ENCODE measurements at regions not wholly inside any gene's neighbourhood (a gene's known extent, or its start where the extent isn't known, plus 50 kb on each side); places are given as distances from the start of the nearest gene placed in this dataset.

DNA sequence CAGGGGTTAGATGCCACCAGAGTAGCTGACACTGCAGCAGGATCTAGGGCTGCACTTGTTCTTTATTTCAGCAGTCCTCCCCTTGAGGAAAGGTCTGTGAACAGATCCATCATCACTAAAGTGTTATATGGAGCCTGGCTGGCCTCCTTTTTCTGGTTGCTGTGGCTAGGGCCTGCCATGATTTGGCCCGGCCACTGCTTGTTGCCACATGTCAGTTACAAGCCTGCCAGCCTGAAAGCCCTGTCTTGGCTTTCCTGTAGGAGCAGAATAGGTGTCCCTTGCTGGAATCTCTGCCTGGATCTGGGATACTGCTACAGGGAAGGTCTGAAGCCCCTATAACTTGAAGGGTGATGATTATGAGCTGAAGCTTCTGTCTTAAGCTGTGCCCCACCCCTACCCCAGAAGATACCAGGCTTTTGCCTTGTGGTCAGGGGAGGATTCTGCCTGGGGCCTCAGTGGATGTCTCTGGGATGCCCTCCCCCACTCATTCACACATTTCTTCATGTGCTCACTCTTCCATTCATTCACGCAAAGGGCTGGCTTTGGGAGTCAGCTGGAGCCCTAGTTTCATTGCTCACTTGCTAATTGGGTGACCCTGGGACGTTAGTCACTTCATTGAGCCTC lies 64.7 kb downstream of the NDUFS5 start:
- DNase-seq (ENCODE audit: low read depth, low spot score): no peak
- no TSS peak for BruUV-seq (replicated peaks)

DNA sequence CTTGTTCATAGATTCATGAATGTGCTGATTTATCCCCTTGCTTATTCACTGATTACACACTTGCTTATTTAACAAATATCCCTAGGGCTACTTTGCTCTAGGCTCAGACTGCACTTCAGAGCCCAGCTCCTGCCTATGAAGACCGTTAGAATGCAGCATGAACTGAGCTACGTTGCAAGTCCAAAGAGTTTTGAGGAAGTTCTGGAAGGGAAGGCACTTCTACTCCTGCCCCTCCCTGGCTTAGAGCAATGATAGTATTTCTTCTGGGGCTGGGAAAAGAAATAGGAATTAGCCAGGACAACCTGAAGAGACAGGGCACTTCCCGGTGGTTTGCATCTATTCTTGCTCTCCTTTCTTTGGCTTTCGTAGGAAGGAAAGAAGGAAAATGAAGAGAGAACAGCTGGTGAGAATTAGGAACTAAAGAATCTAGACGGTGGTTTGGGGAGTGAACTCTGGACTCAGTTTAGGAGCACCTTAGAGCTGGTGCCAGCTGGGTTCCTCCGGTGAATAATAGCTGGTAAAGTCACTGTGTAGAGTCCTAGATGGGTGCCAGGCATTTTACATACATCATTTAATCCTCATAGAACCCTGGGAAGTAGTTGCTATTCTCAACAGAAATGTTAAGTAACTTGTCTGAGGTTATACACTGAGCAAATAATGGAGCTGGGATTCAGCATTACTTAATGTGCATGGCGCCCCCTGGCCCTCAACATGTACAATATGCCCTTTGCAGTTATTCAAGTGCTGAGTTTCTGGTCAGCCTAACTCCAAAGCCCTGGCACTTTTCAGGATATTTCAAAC lies 65.9 kb downstream of the NDUFS5 start:
- BruUV-seq (replicated peaks): no TSS peak
- Histone ChIP-seq H3K79me2 (ENCODE audit: control insufficient read depth, insufficient read depth, low read length) (no peaks in the 10 kb centered on the region), H3K27ac (ENCODE audit: insufficient read depth, low read depth, low read length) (no peak overlapping the region), H3K9me1 (replicated peaks; ENCODE audit: control insufficient read depth, extremely low read depth, insufficient read depth, low read length) (no peaks in the 10 kb centered on the region), H3K36me3 (ENCODE audit: control insufficient read depth in 2 of 2, extremely low read depth in 1 of 2, insufficient read depth in 2 of 2, low read length in 2 of 2) (no peaks in the 10 kb centered on the region), H2AFZ (ENCODE audit: low read depth, low read length) (no peak overlapping the region), H3K9me3 (replicated peaks; ENCODE audit: control insufficient read depth, insufficient read depth, low read length) (no peaks in the 10 kb centered on the region), H3K27me3 (ENCODE audit: control insufficient read depth in 2 of 2, insufficient read depth in 2 of 2, low read length in 2 of 2) (no peaks in the 10 kb centered on the region), H3K4me1 (ENCODE audit: control insufficient read depth, extremely low read depth, insufficient read depth, low read length) (no peaks in the 10 kb centered on the region), H3K9ac (replicated peaks; ENCODE audit: extremely low read depth, insufficient read depth, low read length) (no peak overlapping the region), H3K4me2 (ENCODE audit: insufficient read depth, low read length) (no peak overlapping the region), H4K20me1 (replicated peaks; ENCODE audit: control insufficient read depth, extremely low read depth, insufficient read depth, low read length) (no peaks in the 10 kb centered on the region), H3K4me3 (replicated peaks in 1 of 3; ENCODE audit: insufficient read depth in 1 of 3, low read depth in 1 of 3, low read length in 3 of 3) (no peak overlapping the region)
- POLR2A ChIA-PET: interaction anchor here (0.5 to 0.6 kb wide), 2 partner anchors 15 to 32 kb away, joined by 4 to 6 read pairs; no protein-coding TSS in a partner anchor
- CTCF ChIA-PET: interaction anchor here (0.8 to 2.7 kb wide), 38 partner anchors 9 to 514 kb away, joined by 3 to 26 read pairs (median 4); partner anchors contain the start of genes GJA9, MACF1, MYCBP and NDUFS5
- peak; percentile 93 for FAIRE-seq
- dilution Hi-C loops (cut with MboI; ENCODE audit: extremely low pct_ligation_motif_present, low sequenced_read_pairs): no loop called here
- DNase-seq (ENCODE audit: low read depth, low spot score): peak; percentile 76
- intact Hi-C loops (cut with micrococcal nuclease): loop anchor here (2.0 kb wide), 1 partner anchor 233 kb away; the partner anchor contains the start of gene RRAGC
- TF ChIP-seq MYC (IDR thresholded peaks at IDR 0.05; ENCODE audit: low read depth, low read length): no peak
- TF ChIP-seq, protein P1, sequence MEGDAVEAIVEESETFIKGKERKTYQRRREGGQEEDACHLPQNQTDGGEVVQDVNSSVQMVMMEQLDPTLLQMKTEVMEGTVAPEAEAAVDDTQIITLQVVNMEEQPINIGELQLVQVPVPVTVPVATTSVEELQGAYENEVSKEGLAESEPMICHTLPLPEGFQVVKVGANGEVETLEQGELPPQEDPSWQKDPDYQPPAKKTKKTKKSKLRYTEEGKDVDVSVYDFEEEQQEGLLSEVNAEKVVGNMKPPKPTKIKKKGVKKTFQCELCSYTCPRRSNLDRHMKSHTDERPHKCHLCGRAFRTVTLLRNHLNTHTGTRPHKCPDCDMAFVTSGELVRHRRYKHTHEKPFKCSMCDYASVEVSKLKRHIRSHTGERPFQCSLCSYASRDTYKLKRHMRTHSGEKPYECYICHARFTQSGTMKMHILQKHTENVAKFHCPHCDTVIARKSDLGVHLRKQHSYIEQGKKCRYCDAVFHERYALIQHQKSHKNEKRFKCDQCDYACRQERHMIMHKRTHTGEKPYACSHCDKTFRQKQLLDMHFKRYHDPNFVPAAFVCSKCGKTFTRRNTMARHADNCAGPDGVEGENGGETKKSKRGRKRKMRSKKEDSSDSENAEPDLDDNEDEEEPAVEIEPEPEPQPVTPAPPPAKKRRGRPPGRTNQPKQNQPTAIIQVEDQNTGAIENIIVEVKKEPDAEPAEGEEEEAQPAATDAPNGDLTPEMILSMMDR (IDR thresholded peaks at IDR 0.05; ENCODE audit: extremely low read depth in 1 of 2, insufficient read depth in 1 of 2, low read depth in 1 of 2, low read length in 2 of 2): peak; percentile 64

More for the DNA sequence above, 64.7 kb downstream of the NDUFS5 start:
- no peaks in the 10 kb centered on the region for H3K27me3 ChIP-seq (ENCODE audit: control insufficient read depth in 2 of 2, insufficient read depth in 2 of 2, low read length in 2 of 2)
- no peaks in the 10 kb centered on the region for H3K36me3 ChIP-seq (ENCODE audit: control insufficient read depth in 2 of 2, extremely low read depth in 1 of 2, insufficient read depth in 2 of 2, low read length in 2 of 2)
- H3K9ac ChIP-seq (replicated peaks; ENCODE audit: extremely low read depth, insufficient read depth, low read length): no peak overlapping the region
- POLR2A ChIA-PET: no interaction called here
- no peak overlapping the region for H3K27ac ChIP-seq (ENCODE audit: insufficient read depth, low read depth, low read length)
- H3K4me3 ChIP-seq (replicated peaks in 1 of 3; ENCODE audit: insufficient read depth in 1 of 3, low read depth in 1 of 3, low read length in 3 of 3): no peak overlapping the region
- no peaks in the 10 kb centered on the region for H3K9me3 ChIP-seq (replicated peaks; ENCODE audit: control insufficient read depth, insufficient read depth, low read length)
- dilution Hi-C loops (cut with MboI; ENCODE audit: extremely low pct_ligation_motif_present, low sequenced_read_pairs) (no loop called here), intact Hi-C loops (cut with micrococcal nuclease) (no loop called here)
- CTCF ChIA-PET: interaction anchor here (0.6 to 2.7 kb wide), 5 partner anchors 24 to 449 kb away, joined by 4 to 26 read pairs (median 5); partner anchors contain the start of gene NDUFS5
- H3K4me1 ChIP-seq (ENCODE audit: control insufficient read depth, extremely low read depth, insufficient read depth, low read length): no peaks in the 10 kb centered on the region
- no peak for FAIRE-seq
- TF ChIP-seq FOS (IDR thresholded peaks at IDR 0.05; ENCODE audit: borderline replicate concordance, insufficient read depth, low read length) (no peak), MYC (IDR thresholded peaks at IDR 0.05; ENCODE audit: low read depth, low read length) (no peak)
- H4K20me1 ChIP-seq (replicated peaks; ENCODE audit: control insufficient read depth, extremely low read depth, insufficient read depth, low read length): no peaks in the 10 kb centered on the region
- no peak overlapping the region for H3K4me2 ChIP-seq (ENCODE audit: insufficient read depth, low read length)
- H3K79me2 ChIP-seq (ENCODE audit: control insufficient read depth, insufficient read depth, low read length): no peaks in the 10 kb centered on the region
- H3K9me1 ChIP-seq (replicated peaks; ENCODE audit: control insufficient read depth, extremely low read depth, insufficient read depth, low read length): no peaks in the 10 kb centered on the region
- H2AFZ ChIP-seq (ENCODE audit: low read depth, low read length): no peak overlapping the region

Measured in endothelial cell of umbilical vein (primary cell).